H1 (cell line): ENCODE measurements at regions not wholly inside any gene's neighbourhood (a gene's known extent, or its start where the extent isn't known, plus 50 kb on each side); places are given as distances from the start of the nearest gene placed in this dataset.

Experiments used
- ATF2 ChIP-seq: IDR thresholded peaks from 2 replicates; pipeline ENCODE4 v1.6.1; 2012; ENCODE audit warnings: low read length, inconsistent platforms
- CBX8 ChIP-seq: fragments of 300-800, 300-1000 bp; sonication (generic); IDR thresholded peaks from 2 replicates; pipeline ENCODE4 v1.7.1; 2016; ENCODE audit warnings: low read depth, low read length, borderline replicate concordance
- CHD7 ChIP-seq: fragments of 300-600 bp; sonication (generic); IDR thresholded peaks from 2 replicates; pipeline ENCODE4 v1.7.1; 2012; ENCODE audit warnings: low read length, moderate library complexity, mild to moderate bottlenecking, inconsistent platforms; ENCODE audit not compliant: insufficient replicate concordance
- CTBP2 ChIP-seq: IDR thresholded peaks from 2 replicates; pipeline ENCODE4 v1.7.0; 2011; ENCODE audit warnings: borderline replicate concordance, mild to moderate bottlenecking, moderate library complexity, mixed read lengths, low read length; ENCODE audit not compliant: insufficient read depth, insufficient read length
- EP300 ChIP-seq, 2 experiments: IDR thresholded peaks; 1 replicate in 1 of 2; 2 replicates in 1 of 2; pipeline ENCODE4 v1.6.1; 2011 to 2012; ENCODE audit warnings: low read depth in 2 of 2, low read length in 2 of 2, mild to moderate bottlenecking in 2 of 2, borderline replicate concordance in 1 of 2, inconsistent platforms in 1 of 2, moderate library complexity in 1 of 2
- FOSL1 ChIP-seq: IDR thresholded peaks from 2 replicates; pipeline ENCODE4 v1.6.1; 2011; ENCODE audit warnings: mild to moderate bottlenecking, low read depth, low read length, moderate library complexity; ENCODE audit not compliant: insufficient read depth
- KDM1A ChIP-seq: fragments of 200-600, 300-600 bp; sonication (generic); IDR thresholded peaks from 2 replicates; pipeline ENCODE4 v1.7.1; 2016; ENCODE audit warnings: mild to moderate bottlenecking, low read length, borderline replicate concordance
- POU5F1 ChIP-seq: IDR thresholded peaks from 2 replicates; pipeline ENCODE4 v1.6.1; 2011; ENCODE audit warnings: low read depth, mild to moderate bottlenecking, low read length, moderate library complexity
- SP1 ChIP-seq: IDR thresholded peaks from 2 replicates; pipeline ENCODE4 v1.6.1; 2011; ENCODE audit warnings: low read depth, low read length

- no peak for TF ChIP-seq ATF2
- no peak for TF ChIP-seq SP1
- TF ChIP-seq CTBP2: no peak
- TF ChIP-seq CBX8: no peak
- no peak for TF ChIP-seq POU5F1
- TF ChIP-seq FOSL1: no peak
- TF ChIP-seq KDM1A: no peak
- TF ChIP-seq EP300 (IDR thresholded peaks at IDR 0.05; ENCODE audit: borderline replicate concordance in 1 of 2, low read depth in 2 of 2, low read length in 2 of 2): no peak
- no peak for TF ChIP-seq CHD7
Measured at GRCh38 chr10:130634816-130635215, 498.6 kb downstream of the GLRX3 start (continued).
